ENCODE measurements at regions not wholly inside any gene's neighbourhood (a gene's known extent, or its start where the extent isn't known, plus 50 kb on each side); places are given as distances from the start of the nearest gene placed in this dataset.
"Not testable (repeated sequence)": the region's sequence is repeated elsewhere in the genome, so short reads cannot be mapped to it uniquely, and the experiment has no call there.

GRCh38 chr14:106606936-106607335 lies 1080.6 kb downstream of the TMEM121 start:
- no peaks in the 10 kb centered on the region for H3K4me1 ChIP-seq (ENCODE audit: insufficient read depth)

GRCh38 chr14:106610691-106611090 lies 1084.3 kb downstream of the TMEM121 start:
- DNase-seq (ENCODE audit: extremely low spot score) = no peak
- Histone ChIP-seq H3K27ac (ENCODE audit: low read depth) (no peak overlapping the region), H3K4me3 (ENCODE audit: low read depth, low read length) (no peak overlapping the region), H3K36me3 (ENCODE audit: insufficient read depth) (no peaks in the 10 kb centered on the region), H3K4me1 (ENCODE audit: insufficient read depth) (no peaks in the 10 kb centered on the region)
- WGBS = 57% methylated on average over 4 of the region's 4 CpGs

More at GRCh38 chr14:106606936-106607335, 1080.6 kb downstream of the TMEM121 start:
- no peaks in the 10 kb centered on the region for H3K36me3 ChIP-seq (ENCODE audit: insufficient read depth)
- H3K4me3 ChIP-seq (ENCODE audit: low read depth, low read length) = no peak overlapping the region
- WGBS = 55% methylated on average over 2 of the region's 2 CpGs
- no peak for DNase-seq (ENCODE audit: extremely low spot score)
- no peak overlapping the region for H3K27ac ChIP-seq (ENCODE audit: low read depth)

- 63% methylated on average over 4 of the region's 4 CpGs for WGBS
- Histone ChIP-seq H3K36me3 (ENCODE audit: insufficient read depth) (no peaks in the 10 kb centered on the region), H3K4me1 (ENCODE audit: insufficient read depth) (no peaks in the 10 kb centered on the region), H3K27ac (ENCODE audit: low read depth) (no peak overlapping the region), H3K4me3 (ENCODE audit: low read depth, low read length) (no peak overlapping the region)
- DNase-seq (ENCODE audit: extremely low spot score) = no peak
Observed at GRCh38 chr14:106613256-106613655, 1086.9 kb downstream of the TMEM121 start.

- not testable (repeated sequence) for H3K36me3 ChIP-seq (ENCODE audit: insufficient read depth); H3K4me1 ChIP-seq (ENCODE audit: insufficient read depth); H3K27ac ChIP-seq (ENCODE audit: low read depth); H3K4me3 ChIP-seq (ENCODE audit: low read depth, low read length); DNase-seq (ENCODE audit: extremely low spot score)
- WGBS = 48% methylated on average over 9 of the region's 9 CpGs
Observed at GRCh38 chr14:106618471-106618951, 1092.1 kb downstream of the TMEM121 start.

- DNase-seq (ENCODE audit: extremely low spot score) = no peak
- Histone ChIP-seq H3K4me3 (ENCODE audit: low read depth, low read length) (no peak overlapping the region), H3K27ac (ENCODE audit: low read depth) (no peak overlapping the region), H3K36me3 (ENCODE audit: insufficient read depth) (no peaks in the 10 kb centered on the region), H3K4me1 (ENCODE audit: insufficient read depth) (no peaks in the 10 kb centered on the region)
- 13% methylated on average over 1 of the region's 1 CpG for WGBS
Observed at GRCh38 chr14:106619606-106620005, 1093.2 kb downstream of the TMEM121 start.

GRCh38 chr14:106620368-106620767 lies 1094.0 kb downstream of the TMEM121 start:
- Histone ChIP-seq H3K36me3 (ENCODE audit: insufficient read depth) (no peaks in the 10 kb centered on the region), H3K4me1 (ENCODE audit: insufficient read depth) (no peaks in the 10 kb centered on the region), H3K4me3 (ENCODE audit: low read depth, low read length) (no peak overlapping the region), H3K27ac (ENCODE audit: low read depth) (no peak overlapping the region)
- WGBS = 58% methylated on average over 2 of the region's 2 CpGs
- DNase-seq (ENCODE audit: extremely low spot score) = no peak

- Histone ChIP-seq H3K36me3 (ENCODE audit: insufficient read depth) (no peaks in the 10 kb centered on the region), H3K4me3 (ENCODE audit: low read depth, low read length) (no peak overlapping the region)
- WGBS = 58% methylated on average over 12 of the region's 12 CpGs
Observed at GRCh38 chr14:106622200-106622745, 1095.9 kb downstream of the TMEM121 start.

GRCh38 chr14:106625186-106625585 lies 1098.8 kb downstream of the TMEM121 start:
- H3K4me1 ChIP-seq (ENCODE audit: insufficient read depth) = no peaks in the 10 kb centered on the region
- 82% methylated on average over 3 of the region's 3 CpGs for WGBS
- no peak overlapping the region for H3K27ac ChIP-seq (ENCODE audit: low read depth)
- no peak for DNase-seq (ENCODE audit: extremely low spot score)
- no peaks in the 10 kb centered on the region for H3K36me3 ChIP-seq (ENCODE audit: insufficient read depth)
- no peak overlapping the region for H3K4me3 ChIP-seq (ENCODE audit: low read depth, low read length)

More at GRCh38 chr14:106622200-106622745, 1095.9 kb downstream of the TMEM121 start:
- DNase-seq (ENCODE audit: extremely low spot score) = no peak
- no peak overlapping the region for H3K27ac ChIP-seq (ENCODE audit: low read depth)
- H3K4me1 ChIP-seq (ENCODE audit: insufficient read depth) = no peaks in the 10 kb centered on the region

GRCh38 chr14:106626469-106626868 lies 1100.1 kb downstream of the TMEM121 start:
- H3K27ac ChIP-seq (ENCODE audit: low read depth); H3K4me3 ChIP-seq (ENCODE audit: low read depth, low read length); H3K36me3 ChIP-seq (ENCODE audit: insufficient read depth); H3K4me1 ChIP-seq (ENCODE audit: insufficient read depth); DNase-seq (ENCODE audit: extremely low spot score): not testable (repeated sequence)
- WGBS = 41% methylated on average over 4 of the region's 4 CpGs

GRCh38 chr14:106626942-106627588 lies 1100.7 kb downstream of the TMEM121 start:
- not testable (repeated sequence) for DNase-seq (ENCODE audit: extremely low spot score); H3K4me1 ChIP-seq (ENCODE audit: insufficient read depth); H3K36me3 ChIP-seq (ENCODE audit: insufficient read depth); H3K27ac ChIP-seq (ENCODE audit: low read depth); H3K4me3 ChIP-seq (ENCODE audit: low read depth, low read length)
- WGBS = 56% methylated on average over 20 of the region's 22 CpGs

- no peak overlapping the region for H3K4me3 ChIP-seq (ENCODE audit: low read depth, low read length)
- no peak for DNase-seq (ENCODE audit: extremely low spot score)
- H3K4me1 ChIP-seq (ENCODE audit: insufficient read depth) = no peaks in the 10 kb centered on the region
- no peaks in the 10 kb centered on the region for H3K36me3 ChIP-seq (ENCODE audit: insufficient read depth)
- H3K27ac ChIP-seq (ENCODE audit: low read depth) = no peak overlapping the region
- 60% methylated on average over 6 of the region's 6 CpGs for WGBS
Observed at GRCh38 chr14:106631879-106632278, 1105.5 kb downstream of the TMEM121 start.

- H3K27ac ChIP-seq (ENCODE audit: low read depth) = no peak overlapping the region
- H3K36me3 ChIP-seq (ENCODE audit: insufficient read depth) = no peaks in the 10 kb centered on the region
- H3K4me1 ChIP-seq (ENCODE audit: insufficient read depth) = no peaks in the 10 kb centered on the region
- 67% methylated on average over 2 of the region's 2 CpGs for WGBS
- H3K4me3 ChIP-seq (ENCODE audit: low read depth, low read length) = no peak overlapping the region
- DNase-seq (ENCODE audit: extremely low spot score) = no peak
Observed at GRCh38 chr14:106633721-106634120, 1107.3 kb downstream of the TMEM121 start.

- Histone ChIP-seq H3K27ac (ENCODE audit: low read depth) (no peak overlapping the region), H3K36me3 (ENCODE audit: insufficient read depth) (no peaks in the 10 kb centered on the region), H3K4me1 (ENCODE audit: insufficient read depth) (no peaks in the 10 kb centered on the region), H3K4me3 (ENCODE audit: low read depth, low read length) (no peak overlapping the region)
- DNase-seq (ENCODE audit: extremely low spot score) = no peak
- WGBS = 30% methylated on average over 4 of the region's 4 CpGs
Observed at GRCh38 chr14:106635569-106635968, 1109.2 kb downstream of the TMEM121 start.

GRCh38 chr14:106638786-106639452 lies 1112.5 kb downstream of the TMEM121 start:
- not testable (repeated sequence) for DNase-seq (ENCODE audit: extremely low spot score); H3K4me3 ChIP-seq (ENCODE audit: low read depth, low read length); H3K27ac ChIP-seq (ENCODE audit: low read depth); H3K4me1 ChIP-seq (ENCODE audit: insufficient read depth); H3K36me3 ChIP-seq (ENCODE audit: insufficient read depth)
- 49% methylated on average over 7 of the region's 25 CpGs for WGBS

All from urinary bladder (tissue), 3 donors.